HL-60 (cell line): ENCODE measurements at regions not wholly inside any gene's neighbourhood (a gene's known extent, or its start where the extent isn't known, plus 50 kb on each side); places are given as distances from the start of the nearest gene placed in this dataset.

Experiments
- DNase-seq, 2 experiments: peaks; one replicate each; pipeline ENCODE4 v3.0.0-alpha.2; 2010 to 2020; ENCODE audit warnings: low read depth in 1 of 2, low spot score in 1 of 2
- H3K27ac ChIP-seq: fragments of 250-450 bp; sonication (Bioruptor Pico); replicated peaks from 2 replicates; pipeline ENCODE4 v1.5.1; 2020; ENCODE audit warnings: mild to moderate bottlenecking, moderate library complexity
- H3K27me3 ChIP-seq: fragments of 250-450 bp; sonication (Bioruptor Pico); 2 replicates; pipeline ENCODE4 v1.5.1; 2021; ENCODE audit warnings: mild to moderate bottlenecking, moderate library complexity; ENCODE audit not compliant: insufficient read depth, poor library complexity, severe bottlenecking
- H3K4me3 ChIP-seq: replicated peaks from 2 replicates; pipeline ENCODE4 v1.5.1; 2011; ENCODE audit warnings: mild to moderate bottlenecking, control low read depth, low read length; ENCODE audit not compliant: insufficient read depth
- GABPA ChIP-seq: IDR thresholded peaks from 2 replicates; pipeline ENCODE4 v1.6.1; 2012; ENCODE audit warnings: low read depth
- POLR2AphosphoS5 ChIP-seq: IDR thresholded peaks from 2 replicates; pipeline ENCODE4 v1.6.1; 2012; ENCODE audit warnings: low read depth
- SPI1 ChIP-seq: IDR thresholded peaks from 2 replicates; pipeline ENCODE4 v1.6.1; 2012; ENCODE audit warnings: low read depth, mild to moderate bottlenecking, borderline replicate concordance
- TF ChIP-seq, protein P1 (sequence below): IDR thresholded peaks from one replicate; pipeline ENCODE4 v1.5.1; 2011; ENCODE audit warnings: low read length, control low read depth, inconsistent platforms; ENCODE audit not compliant: insufficient read depth
- TF ChIP-seq, protein P2 (sequence below): IDR thresholded peaks from 2 replicates; pipeline ENCODE4 v1.6.1; 2012; ENCODE audit warnings: low read depth; ENCODE audit not compliant: insufficient replicate concordance

DNA sequence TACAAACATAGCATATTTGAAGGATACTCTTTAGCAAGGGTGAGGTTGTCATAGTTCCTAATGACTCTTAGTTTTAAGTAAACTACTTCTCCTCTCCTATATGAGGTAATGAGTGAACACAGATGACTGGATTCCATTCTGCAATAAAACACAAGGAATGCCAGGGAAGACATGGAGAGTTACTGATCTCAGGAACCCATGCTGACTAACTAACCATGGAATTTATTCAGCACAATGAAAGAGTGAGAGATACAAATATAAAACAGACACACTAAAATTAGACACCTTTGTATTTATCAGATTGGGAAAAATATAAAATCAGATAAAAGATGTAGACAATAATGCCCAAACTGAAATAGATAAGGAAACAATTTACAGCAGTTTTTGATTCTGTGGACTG, 1525.9 kb upstream of the SLC10A2 start:
- Histone ChIP-seq H3K4me3 (no peak overlapping the region), H3K27me3 (no peaks in the 10 kb centered on the region), H3K27ac (no peak overlapping the region)
- no peak for DNase-seq
- no peak for TF ChIP-seq GABPA
- no peak for TF ChIP-seq POLR2AphosphoS5
- no peak for TF ChIP-seq SPI1
- TF ChIP-seq, protein P1, sequence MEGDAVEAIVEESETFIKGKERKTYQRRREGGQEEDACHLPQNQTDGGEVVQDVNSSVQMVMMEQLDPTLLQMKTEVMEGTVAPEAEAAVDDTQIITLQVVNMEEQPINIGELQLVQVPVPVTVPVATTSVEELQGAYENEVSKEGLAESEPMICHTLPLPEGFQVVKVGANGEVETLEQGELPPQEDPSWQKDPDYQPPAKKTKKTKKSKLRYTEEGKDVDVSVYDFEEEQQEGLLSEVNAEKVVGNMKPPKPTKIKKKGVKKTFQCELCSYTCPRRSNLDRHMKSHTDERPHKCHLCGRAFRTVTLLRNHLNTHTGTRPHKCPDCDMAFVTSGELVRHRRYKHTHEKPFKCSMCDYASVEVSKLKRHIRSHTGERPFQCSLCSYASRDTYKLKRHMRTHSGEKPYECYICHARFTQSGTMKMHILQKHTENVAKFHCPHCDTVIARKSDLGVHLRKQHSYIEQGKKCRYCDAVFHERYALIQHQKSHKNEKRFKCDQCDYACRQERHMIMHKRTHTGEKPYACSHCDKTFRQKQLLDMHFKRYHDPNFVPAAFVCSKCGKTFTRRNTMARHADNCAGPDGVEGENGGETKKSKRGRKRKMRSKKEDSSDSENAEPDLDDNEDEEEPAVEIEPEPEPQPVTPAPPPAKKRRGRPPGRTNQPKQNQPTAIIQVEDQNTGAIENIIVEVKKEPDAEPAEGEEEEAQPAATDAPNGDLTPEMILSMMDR, result no peak
- TF ChIP-seq, protein P2, sequence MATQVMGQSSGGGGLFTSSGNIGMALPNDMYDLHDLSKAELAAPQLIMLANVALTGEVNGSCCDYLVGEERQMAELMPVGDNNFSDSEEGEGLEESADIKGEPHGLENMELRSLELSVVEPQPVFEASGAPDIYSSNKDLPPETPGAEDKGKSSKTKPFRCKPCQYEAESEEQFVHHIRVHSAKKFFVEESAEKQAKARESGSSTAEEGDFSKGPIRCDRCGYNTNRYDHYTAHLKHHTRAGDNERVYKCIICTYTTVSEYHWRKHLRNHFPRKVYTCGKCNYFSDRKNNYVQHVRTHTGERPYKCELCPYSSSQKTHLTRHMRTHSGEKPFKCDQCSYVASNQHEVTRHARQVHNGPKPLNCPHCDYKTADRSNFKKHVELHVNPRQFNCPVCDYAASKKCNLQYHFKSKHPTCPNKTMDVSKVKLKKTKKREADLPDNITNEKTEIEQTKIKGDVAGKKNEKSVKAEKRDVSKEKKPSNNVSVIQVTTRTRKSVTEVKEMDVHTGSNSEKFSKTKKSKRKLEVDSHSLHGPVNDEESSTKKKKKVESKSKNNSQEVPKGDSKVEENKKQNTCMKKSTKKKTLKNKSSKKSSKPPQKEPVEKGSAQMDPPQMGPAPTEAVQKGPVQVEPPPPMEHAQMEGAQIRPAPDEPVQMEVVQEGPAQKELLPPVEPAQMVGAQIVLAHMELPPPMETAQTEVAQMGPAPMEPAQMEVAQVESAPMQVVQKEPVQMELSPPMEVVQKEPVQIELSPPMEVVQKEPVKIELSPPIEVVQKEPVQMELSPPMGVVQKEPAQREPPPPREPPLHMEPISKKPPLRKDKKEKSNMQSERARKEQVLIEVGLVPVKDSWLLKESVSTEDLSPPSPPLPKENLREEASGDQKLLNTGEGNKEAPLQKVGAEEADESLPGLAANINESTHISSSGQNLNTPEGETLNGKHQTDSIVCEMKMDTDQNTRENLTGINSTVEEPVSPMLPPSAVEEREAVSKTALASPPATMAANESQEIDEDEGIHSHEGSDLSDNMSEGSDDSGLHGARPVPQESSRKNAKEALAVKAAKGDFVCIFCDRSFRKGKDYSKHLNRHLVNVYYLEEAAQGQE, result no peak

DNA sequence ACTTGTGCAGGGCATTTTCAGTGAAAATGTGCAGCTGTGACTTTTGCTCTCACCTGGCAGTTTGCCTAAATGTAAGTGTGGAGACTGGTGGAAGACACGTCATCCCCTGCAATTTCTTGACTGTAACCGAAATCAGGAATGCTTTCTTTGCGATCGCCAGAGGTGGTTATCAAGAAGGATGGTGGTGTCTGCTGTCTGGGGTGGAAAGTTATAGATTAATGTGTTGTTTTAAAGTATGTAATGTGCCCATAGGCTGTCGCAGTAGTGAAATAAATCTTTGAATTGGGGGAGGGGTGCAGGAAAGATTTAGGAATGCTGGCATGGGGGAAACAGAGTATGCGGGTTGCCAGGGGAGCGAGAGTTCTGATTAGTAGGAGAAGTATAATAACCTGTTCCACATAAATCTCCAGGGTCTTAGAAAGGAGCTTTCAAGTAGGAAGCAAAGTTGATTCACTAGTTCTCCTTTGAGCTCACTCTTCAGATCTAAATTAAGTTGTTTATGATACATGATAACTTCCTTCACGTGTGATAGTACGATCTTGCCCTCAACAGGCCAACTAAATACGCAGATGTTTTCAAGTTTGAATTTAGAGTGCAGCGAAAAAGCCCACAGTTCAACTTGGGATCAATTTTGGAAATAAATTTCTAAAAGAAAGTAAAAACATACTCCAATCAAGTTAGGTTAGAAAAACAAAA, 1520.0 kb upstream of the SLC10A2 start:
- no peak overlapping the region for H3K4me3 ChIP-seq
- no peaks in the 10 kb centered on the region for H3K27me3 ChIP-seq
- TF ChIP-seq POLR2AphosphoS5 (no peak), GABPA (no peak), SPI1 (no peak)
- TF ChIP-seq, protein P1, result no peak
- TF ChIP-seq, protein P2, result no peak
- DNase-seq, result no peak
- no peak overlapping the region for H3K27ac ChIP-seq

DNA sequence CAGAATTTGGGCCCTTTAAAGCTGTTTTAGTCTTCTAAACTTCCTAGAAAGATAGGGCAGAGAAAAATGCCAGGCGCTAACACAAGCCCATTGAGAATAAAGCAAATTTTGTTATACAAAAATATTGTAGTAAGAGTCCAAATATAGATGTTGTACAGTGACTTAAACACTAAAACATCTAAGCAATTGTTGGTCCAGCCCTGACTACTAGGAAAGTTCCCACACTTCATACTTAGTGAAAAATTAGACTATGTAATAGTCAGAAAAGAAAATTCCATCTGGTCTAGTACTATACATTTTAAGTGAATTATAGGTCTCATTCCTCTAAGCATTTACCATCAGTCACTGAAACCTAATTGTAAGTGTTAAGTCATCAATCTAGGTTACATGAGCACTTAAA, 1518.3 kb upstream of the SLC10A2 start:
- TF ChIP-seq POLR2AphosphoS5, result no peak
- no peak for TF ChIP-seq GABPA
- no peak for TF ChIP-seq SPI1
- TF ChIP-seq, protein P1, result no peak
- H3K27ac ChIP-seq, result no peak overlapping the region
- H3K4me3 ChIP-seq, result no peak overlapping the region
- DNase-seq, result no peak
- H3K27me3 ChIP-seq, result no peaks in the 10 kb centered on the region

DNA sequence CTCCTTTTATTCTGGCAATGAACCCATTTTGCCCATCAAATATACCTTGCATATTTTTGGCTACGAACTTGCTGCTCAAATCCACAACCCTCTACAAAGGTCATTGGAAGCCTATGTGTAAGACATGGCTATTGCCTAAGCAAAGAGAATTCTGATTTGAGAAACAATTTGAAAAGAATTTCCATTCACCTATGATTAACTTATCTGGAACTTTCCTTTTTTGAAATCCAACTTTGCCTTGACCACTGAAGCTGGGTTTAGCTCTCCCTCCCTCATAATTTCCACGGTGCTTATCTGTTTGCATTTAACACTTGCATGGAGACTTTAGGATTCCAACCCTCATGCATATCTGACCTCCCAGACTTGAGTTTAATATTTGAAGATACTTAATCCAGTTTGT, 1514.7 kb upstream of the SLC10A2 start:
- no peak overlapping the region for H3K27ac ChIP-seq
- H3K27me3 ChIP-seq, result no peaks in the 10 kb centered on the region
- no peak for DNase-seq
- no peak for TF ChIP-seq SPI1
- TF ChIP-seq POLR2AphosphoS5, result no peak
- TF ChIP-seq, protein P2, result no peak
- TF ChIP-seq GABPA, result no peak
- TF ChIP-seq, protein P1, result no peak
- H3K4me3 ChIP-seq, result no peak overlapping the region
